ENCODE measurements at regions not wholly inside any gene's neighbourhood (a gene's known extent, or its start where the extent isn't known, plus 50 kb on each side); places are given as distances from the start of the nearest gene placed in this dataset.
A peak's percentile ranks its signal among the peaks of the same experiment; 100 is the strongest.

GRCh38 chr1:31510853-31511789 is 65.2 kb upstream of the TINAGL1 start (continued):
- TF ChIP-seq ZNF256 (CRISPR knock-in tag; conservative IDR thresholded peaks at IDR 0.05): no peak

GRCh38 chr1:31511848-31512615 is 64.3 kb upstream of the TINAGL1 start:
- no peaks in the 10 kb centered on the region for H3K27me3 ChIP-seq (ENCODE audit: control insufficient read depth in 1 of 2, insufficient read depth in 2 of 2, low read length in 2 of 2)
- CTCF ChIA-PET (ENCODE audit: low intra/inter-chr PET ratio, low total read pairs): no interaction called here
- H3K27ac ChIP-seq (ENCODE audit: extremely low read length, insufficient read depth, low read length): peak overlapping the region; percentile 98
- H3K4me3 ChIP-seq (replicated peaks in 1 of 3; ENCODE audit: insufficient read depth in 1 of 3, low read depth in 2 of 3, low read length in 3 of 3): peak overlapping the region in 1 of 3 experiments; percentile 44; a peak in 1 of 6 replicates
- POLR2A ChIA-PET: interaction anchor here (0.8 to 1.7 kb wide), 13 partner anchors 11 to 89 kb away, joined by 3 to 17 read pairs (median 4); no protein-coding TSS in a partner anchor
- in situ Hi-C loops (cut with HindIII; ENCODE audit: extremely low pct_ligation_motif_present, low pct_unique_long_range_greater_than_20kb): no loop called here
- ATAC-seq: peak; percentile 3; the same call in 2 of the 3 replicates
- no peaks in the 10 kb centered on the region for H4K20me1 ChIP-seq (ENCODE audit: insufficient read depth, low read length)
- no peaks in the 10 kb centered on the region for H3K9me3 ChIP-seq (ENCODE audit: low read length)
- intact Hi-C loops (cut with micrococcal nuclease; ENCODE audit: unreplicated experiment): no loop called here
- no TSS peak for BruUV-seq (replicated peaks)
- H3K4me1 ChIP-seq (ENCODE audit: insufficient read depth, low read length): peaks cover 95% of the 10 kb centered on the region
- H2AFZ ChIP-seq (ENCODE audit: low read length): no peak overlapping the region
- 26% methylated on average over 8 of the region's 8 CpGs for WGBS (ENCODE audit: low lambda C conversion rate)
- H3K36me3 ChIP-seq (replicated peaks in 1 of 2; ENCODE audit: control insufficient read depth in 1 of 2, insufficient read depth in 2 of 2, low read length in 2 of 2): no peaks in the 10 kb centered on the region
- peak; percentile 68 for DNase-seq (ENCODE audit: low spot score)
- H3K9ac ChIP-seq (ENCODE audit: insufficient read depth, low read depth, low read length): peak overlapping the region; percentile 88
- FAIRE-seq: no peak
- no peaks in the 10 kb centered on the region for H3K79me2 ChIP-seq (ENCODE audit: insufficient read depth, low read length)
- peak overlapping the region; percentile 52 for H3K4me2 ChIP-seq (ENCODE audit: low read depth, low read length)
- TF ChIP-seq MXD3 (CRISPR knock-in tag; IDR thresholded peaks at IDR 0.05) (no peak), PRDM4 (CRISPR knock-in tag; IDR thresholded peaks at IDR 0.05; ENCODE audit: borderline replicate concordance) (no peak), FOXA3 (CRISPR knock-in tag; IDR thresholded peaks at IDR 0.05) (peak; percentile 82), ZNF816 (CRISPR knock-in tag; IDR thresholded peaks at IDR 0.05; ENCODE audit: borderline replicate concordance) (no peak; the same call in 1 of the 2 replicates), ZNF740 (CRISPR knock-in tag; IDR thresholded peaks at IDR 0.05) (no peak), ZNF709 (CRISPR knock-in tag; IDR thresholded peaks at IDR 0.05) (no peak), ZNF704 (CRISPR knock-in tag; IDR thresholded peaks at IDR 0.05; ENCODE audit: borderline replicate concordance) (no peak), ZNF784 (CRISPR knock-in tag; IDR thresholded peaks at IDR 0.05; ENCODE audit: borderline replicate concordance) (no peak), CSRNP2 (CRISPR knock-in tag; conservative IDR thresholded peaks at IDR 0.05; ENCODE audit: low read depth) (no peak), SOX5 (CRISPR knock-in tag; IDR thresholded peaks at IDR 0.05; ENCODE audit: borderline replicate concordance) (peak; percentile 96), ZNF12 (CRISPR knock-in tag; IDR thresholded peaks at IDR 0.05) (no peak)

All from HepG2 (cell line).